Keratinocyte (primary cell): ENCODE measurements at regions not wholly inside any gene's neighbourhood (a gene's known extent, or its start where the extent isn't known, plus 50 kb on each side); places are given as distances from the start of the nearest gene placed in this dataset.

Experiments used
- EZH2 ChIP-seq: IDR thresholded peaks from one replicate; pipeline ENCODE4 v1.6.1; 2012; ENCODE audit warnings: inconsistent platforms, mild to moderate bottlenecking, low read length, moderate library complexity
- TF ChIP-seq, protein P1 (sequence below), 3 experiments: IDR thresholded peaks in 1 of 3; conservative IDR thresholded peaks in 1 of 3; optimal IDR thresholded peaks in 1 of 3; 2 replicates in 2 of 3; 3 replicates in 1 of 3; pipeline versions ENCODE3 to v1.5.1; 2011; ENCODE audit warnings: low read length in 3 of 3, mild to moderate bottlenecking in 3 of 3, moderate library complexity in 2 of 3, control low read depth in 1 of 3, inconsistent platforms in 1 of 3; ENCODE audit not compliant: insufficient read depth in 2 of 3; ENCODE audit errors: extremely low read depth in 1 of 3

DNA sequence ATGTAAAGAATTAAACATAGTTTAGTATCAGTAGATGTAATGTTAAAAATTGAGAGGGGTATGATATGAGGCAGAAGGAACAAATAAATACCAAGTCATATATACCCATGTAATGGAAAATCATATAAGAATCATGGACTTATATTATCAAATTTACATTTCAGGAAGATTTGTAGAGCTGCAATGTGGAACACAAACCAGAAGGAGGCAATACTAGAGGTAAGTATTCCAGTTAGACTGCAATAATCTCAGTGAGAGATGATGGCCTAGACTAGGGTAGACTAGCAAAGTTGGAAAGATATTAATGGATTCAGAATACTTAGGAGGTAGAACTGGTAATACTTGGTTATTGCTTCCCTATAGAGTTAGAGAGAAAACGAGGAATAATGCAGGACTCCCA is 603.0 kb upstream of the KLHL4 start:
- TF ChIP-seq, protein P1, sequence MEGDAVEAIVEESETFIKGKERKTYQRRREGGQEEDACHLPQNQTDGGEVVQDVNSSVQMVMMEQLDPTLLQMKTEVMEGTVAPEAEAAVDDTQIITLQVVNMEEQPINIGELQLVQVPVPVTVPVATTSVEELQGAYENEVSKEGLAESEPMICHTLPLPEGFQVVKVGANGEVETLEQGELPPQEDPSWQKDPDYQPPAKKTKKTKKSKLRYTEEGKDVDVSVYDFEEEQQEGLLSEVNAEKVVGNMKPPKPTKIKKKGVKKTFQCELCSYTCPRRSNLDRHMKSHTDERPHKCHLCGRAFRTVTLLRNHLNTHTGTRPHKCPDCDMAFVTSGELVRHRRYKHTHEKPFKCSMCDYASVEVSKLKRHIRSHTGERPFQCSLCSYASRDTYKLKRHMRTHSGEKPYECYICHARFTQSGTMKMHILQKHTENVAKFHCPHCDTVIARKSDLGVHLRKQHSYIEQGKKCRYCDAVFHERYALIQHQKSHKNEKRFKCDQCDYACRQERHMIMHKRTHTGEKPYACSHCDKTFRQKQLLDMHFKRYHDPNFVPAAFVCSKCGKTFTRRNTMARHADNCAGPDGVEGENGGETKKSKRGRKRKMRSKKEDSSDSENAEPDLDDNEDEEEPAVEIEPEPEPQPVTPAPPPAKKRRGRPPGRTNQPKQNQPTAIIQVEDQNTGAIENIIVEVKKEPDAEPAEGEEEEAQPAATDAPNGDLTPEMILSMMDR (optimal IDR thresholded peaks at IDR 0.05 in 1 of 3, IDR thresholded peaks at IDR 0.05 in 1 of 3, conservative IDR thresholded peaks at IDR 0.05 in 1 of 3; ENCODE audit: extremely low read depth in 1 of 3, insufficient read depth in 2 of 3, low read length in 3 of 3) = no peak
- no peak for TF ChIP-seq EZH2
